ENCODE measurements at regions not wholly inside any gene's neighbourhood (a gene's known extent, or its start where the extent isn't known, plus 50 kb on each side); places are given as distances from the start of the nearest gene placed in this dataset.
"Not testable (repeated sequence)": the region's sequence is repeated elsewhere in the genome, so short reads cannot be mapped to it uniquely, and the experiment has no call there.

GRCh38 chr14:57080691-57081090, 188.0 kb downstream of the EXOC5 start:
- Mint-ChIP-seq H3K36me3 (no peaks in the 10 kb centered on the region), H3K4me1 (no peaks in the 10 kb centered on the region), H3K4me3 (no peak overlapping the region), H3K27me3 (peaks cover 3% of the 10 kb centered on the region), H3K27ac (no peak overlapping the region), H3K9me3 (ENCODE audit: low read depth) (no peaks in the 10 kb centered on the region)
- no peak for DNase-seq
- CTCF ChIA-PET: no interaction called here
- no peak for ATAC-seq

- H3K27me3 Mint-ChIP-seq: peaks cover 19% of the 10 kb centered on the region
- H3K36me3 Mint-ChIP-seq: no peaks in the 10 kb centered on the region
- DNase-seq (no peak), ATAC-seq (no peak)
- no peak overlapping the region for H3K4me3 Mint-ChIP-seq
- CTCF ChIA-PET: no interaction called here
- H3K9me3 Mint-ChIP-seq (ENCODE audit: low read depth): no peaks in the 10 kb centered on the region
- no peaks in the 10 kb centered on the region for H3K4me1 Mint-ChIP-seq
- H3K27ac Mint-ChIP-seq: no peak overlapping the region
Measured at GRCh38 chr14:57078054-57078453, 190.7 kb downstream of the EXOC5 start.

GRCh38 chr14:57073986-57074385, 194.7 kb downstream of the EXOC5 start:
- H3K4me3 Mint-ChIP-seq: no peak overlapping the region
- H3K36me3 Mint-ChIP-seq: no peaks in the 10 kb centered on the region
- peaks cover 37% of the 10 kb centered on the region for H3K27me3 Mint-ChIP-seq
- CTCF ChIA-PET: no interaction called here
- H3K27ac Mint-ChIP-seq: no peak overlapping the region
- no peaks in the 10 kb centered on the region for H3K9me3 Mint-ChIP-seq (ENCODE audit: low read depth)
- DNase-seq (no peak), ATAC-seq (no peak)
- no peaks in the 10 kb centered on the region for H3K4me1 Mint-ChIP-seq

DNA sequence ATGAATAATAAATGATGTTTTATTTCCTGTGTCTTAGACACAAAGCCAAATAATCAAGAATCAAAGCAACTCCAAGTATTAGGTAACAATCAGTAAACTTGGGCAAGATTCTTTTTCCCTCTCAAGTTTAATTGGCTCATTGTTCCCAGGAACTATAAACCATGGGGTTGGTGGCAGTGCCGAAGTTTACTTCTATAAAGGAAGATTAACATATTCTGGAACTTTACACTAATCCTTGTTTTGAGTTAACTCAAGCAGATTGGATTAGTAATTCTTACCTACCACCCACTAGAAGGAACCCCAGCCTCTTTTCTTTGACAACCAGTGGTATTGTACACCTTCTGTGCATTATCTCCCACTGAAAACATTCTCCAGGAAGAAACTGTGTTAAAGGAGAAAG, 197.1 kb downstream of the EXOC5 start:
- CTCF ChIA-PET: no interaction called here
- H3K4me1 Mint-ChIP-seq: peaks cover 1% of the 10 kb centered on the region
- DNase-seq: no peak
- no peak overlapping the region for H3K4me3 Mint-ChIP-seq
- H3K36me3 Mint-ChIP-seq: no peaks in the 10 kb centered on the region
- no peak for ATAC-seq
- no peak overlapping the region for H3K27ac Mint-ChIP-seq
- no peaks in the 10 kb centered on the region for H3K9me3 Mint-ChIP-seq (ENCODE audit: low read depth)
- H3K27me3 Mint-ChIP-seq: peaks cover 59% of the 10 kb centered on the region

GRCh38 chr14:57069702-57070101, 199.0 kb downstream of the EXOC5 start:
- Mint-ChIP-seq H3K4me1 (peaks cover 1% of the 10 kb centered on the region), H3K27me3 (peaks cover 63% of the 10 kb centered on the region)

DNA sequence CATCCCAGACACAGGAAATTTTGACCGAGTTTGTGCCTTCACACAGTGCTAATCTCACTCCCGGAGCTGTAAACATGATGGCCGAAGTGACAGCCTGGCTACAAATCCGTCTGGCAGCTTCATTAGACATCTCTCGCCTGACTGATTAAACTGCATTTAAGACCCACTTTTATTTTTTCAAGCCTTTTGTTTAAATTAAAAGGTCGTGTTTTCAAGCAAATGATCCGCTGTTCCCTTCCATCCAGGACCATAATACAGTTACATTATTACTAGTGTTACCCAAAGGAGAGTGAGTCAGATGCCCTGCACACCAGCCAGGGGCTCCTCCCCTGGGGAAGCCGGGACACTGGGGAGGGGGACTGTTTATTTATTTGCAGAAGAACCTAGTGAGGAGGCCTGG, 200.2 kb downstream of the EXOC5 start:
- Mint-ChIP-seq H3K4me1 (peaks cover 1% of the 10 kb centered on the region), H3K27ac (no peak overlapping the region), H3K9me3 (ENCODE audit: low read depth) (no peaks in the 10 kb centered on the region), H3K36me3 (no peaks in the 10 kb centered on the region), H3K27me3 (peaks cover 60% of the 10 kb centered on the region), H3K4me3 (no peak overlapping the region)
- ATAC-seq: no peak
- CTCF ChIA-PET: no interaction called here
- no peak for DNase-seq

More at GRCh38 chr14:57069702-57070101, 199.0 kb downstream of the EXOC5 start:
- DNase-seq (no peak), ATAC-seq (no peak)
- no peak overlapping the region for H3K4me3 Mint-ChIP-seq
- CTCF ChIA-PET: no interaction called here
- H3K36me3 Mint-ChIP-seq: no peaks in the 10 kb centered on the region
- no peaks in the 10 kb centered on the region for H3K9me3 Mint-ChIP-seq (ENCODE audit: low read depth)
- H3K27ac Mint-ChIP-seq: no peak overlapping the region

GRCh38 chr14:57066887-57067513, 201.7 kb downstream of the EXOC5 start:
- DNase-seq (peak; percentile 48), ATAC-seq (no peak)
- peaks cover 1% of the 10 kb centered on the region for H3K4me1 Mint-ChIP-seq
- no peaks in the 10 kb centered on the region for H3K36me3 Mint-ChIP-seq
- H3K27ac Mint-ChIP-seq: no peak overlapping the region
- no peak overlapping the region for H3K4me3 Mint-ChIP-seq
- H3K9me3 Mint-ChIP-seq (ENCODE audit: low read depth): no peaks in the 10 kb centered on the region
- H3K27me3 Mint-ChIP-seq: peaks cover 57% of the 10 kb centered on the region
- CTCF ChIA-PET: interaction anchor here (0.8 kb wide), 1 partner anchor 8 kb away, joined by 3 read pairs; no protein-coding TSS in a partner anchor

DNA sequence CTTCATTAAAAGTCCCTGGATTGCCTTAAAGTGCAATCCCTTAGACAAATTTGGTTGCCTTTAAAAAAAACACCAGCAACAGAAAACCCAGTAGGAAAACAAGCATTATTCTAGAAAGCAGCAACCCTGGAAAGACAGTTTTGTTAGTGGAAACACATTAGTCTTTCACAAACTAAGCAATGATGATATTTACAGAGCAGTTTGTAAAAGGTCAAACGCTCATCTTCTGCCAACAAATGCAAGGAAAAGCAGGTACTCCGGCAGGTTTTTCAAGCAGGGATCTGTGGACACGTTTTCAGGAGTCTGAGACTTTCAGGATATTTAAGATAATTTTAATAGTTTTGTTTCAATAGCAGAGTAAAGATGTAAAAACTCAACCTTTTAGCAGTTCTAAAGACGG, 202.2 kb downstream of the EXOC5 start:
- Mint-ChIP-seq H3K4me1 (peaks cover 2% of the 10 kb centered on the region), H3K27me3 (peaks cover 57% of the 10 kb centered on the region)

GRCh38 chr14:57061009-57061711, 207.5 kb downstream of the EXOC5 start:
- H3K27me3 Mint-ChIP-seq: peaks cover 18% of the 10 kb centered on the region
- CTCF ChIA-PET: no interaction called here
- no peak for DNase-seq
- no peaks in the 10 kb centered on the region for H3K36me3 Mint-ChIP-seq
- no peaks in the 10 kb centered on the region for H3K9me3 Mint-ChIP-seq (ENCODE audit: low read depth)
- H3K4me1 Mint-ChIP-seq: peaks cover 20% of the 10 kb centered on the region
- no peak for ATAC-seq
- no peak overlapping the region for H3K27ac Mint-ChIP-seq
- H3K4me3 Mint-ChIP-seq: no peak overlapping the region

More for the DNA sequence above, 202.2 kb downstream of the EXOC5 start:
- H3K36me3 Mint-ChIP-seq: no peaks in the 10 kb centered on the region
- H3K9me3 Mint-ChIP-seq (ENCODE audit: low read depth): no peaks in the 10 kb centered on the region
- CTCF ChIA-PET: no interaction called here
- H3K4me3 Mint-ChIP-seq: no peak overlapping the region
- DNase-seq (no peak), ATAC-seq (no peak)
- H3K27ac Mint-ChIP-seq: no peak overlapping the region

DNA sequence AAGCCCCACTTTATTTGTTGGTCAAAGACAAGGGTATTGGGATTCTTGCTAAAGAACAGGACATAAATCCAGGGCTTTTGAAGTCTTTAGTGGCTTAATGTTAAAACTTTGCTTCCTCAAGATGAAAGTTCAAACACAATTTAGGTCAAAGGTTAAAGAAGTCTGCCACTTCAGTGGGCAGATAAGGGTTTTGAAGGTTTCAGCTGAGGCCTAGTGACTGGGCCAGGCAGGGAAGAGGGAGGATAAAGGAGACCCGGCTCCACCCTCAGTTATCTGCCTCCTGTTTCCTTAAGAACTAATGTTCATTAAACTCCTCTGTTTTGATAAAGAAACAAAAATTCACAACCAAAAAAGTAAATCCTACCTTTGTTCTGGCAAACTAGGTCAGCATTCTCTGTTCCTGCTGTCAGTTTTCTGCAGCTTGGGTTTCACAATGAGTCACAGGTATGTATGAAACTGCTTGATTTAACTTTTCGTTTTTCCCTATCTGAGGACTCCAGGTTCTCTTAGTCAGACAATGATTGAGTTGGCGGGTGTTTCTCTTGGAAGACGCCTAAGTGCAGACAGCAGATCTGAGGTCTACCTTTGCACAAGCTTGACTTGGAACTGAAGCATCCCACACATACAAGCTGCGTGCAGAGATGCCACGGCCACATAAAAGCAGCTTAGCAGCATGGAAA, 208.3 kb downstream of the EXOC5 start:
- ATAC-seq (peak; percentile 77), DNase-seq (peak; percentile 42)

DNA sequence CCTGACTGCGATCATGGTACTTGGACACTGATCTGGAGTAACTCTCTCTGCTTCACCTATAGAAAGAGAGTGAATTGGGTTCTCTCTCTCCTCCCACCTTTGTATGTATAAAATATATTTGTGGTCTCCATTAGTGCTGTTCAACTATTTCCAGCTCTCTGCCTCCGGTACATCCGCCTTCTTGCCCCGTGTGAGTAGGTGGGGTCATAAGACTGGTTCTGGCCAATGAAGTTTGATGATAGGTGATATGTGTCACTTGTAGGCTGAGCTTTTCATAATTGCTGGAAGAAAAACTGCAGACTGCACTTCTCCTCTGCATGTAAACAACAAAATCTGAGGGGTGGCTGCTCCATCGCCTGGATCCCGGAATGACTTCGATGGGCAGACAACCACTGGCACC, 210.4 kb downstream of the EXOC5 start:
- peaks cover 12% of the 10 kb centered on the region for H3K27me3 Mint-ChIP-seq
- no peak for ATAC-seq
- peaks cover 20% of the 10 kb centered on the region for H3K4me1 Mint-ChIP-seq
- no peak overlapping the region for H3K4me3 Mint-ChIP-seq
- H3K27ac Mint-ChIP-seq: no peak overlapping the region
- no peaks in the 10 kb centered on the region for H3K9me3 Mint-ChIP-seq (ENCODE audit: low read depth)
- no peak for DNase-seq
- CTCF ChIA-PET: interaction anchor here (0.9 kb wide), 1 partner anchor 9 kb away, joined by 3 read pairs; no protein-coding TSS in a partner anchor
- no peaks in the 10 kb centered on the region for H3K36me3 Mint-ChIP-seq

More for the DNA sequence above, 208.3 kb downstream of the EXOC5 start:
- CTCF ChIA-PET: no interaction called here
- no peaks in the 10 kb centered on the region for H3K36me3 Mint-ChIP-seq
- H3K27me3 Mint-ChIP-seq: peaks cover 16% of the 10 kb centered on the region
- peaks cover 20% of the 10 kb centered on the region for H3K4me1 Mint-ChIP-seq
- H3K4me3 Mint-ChIP-seq: no peak overlapping the region
- no peak overlapping the region for H3K27ac Mint-ChIP-seq
- H3K9me3 Mint-ChIP-seq (ENCODE audit: low read depth): no peaks in the 10 kb centered on the region

DNA sequence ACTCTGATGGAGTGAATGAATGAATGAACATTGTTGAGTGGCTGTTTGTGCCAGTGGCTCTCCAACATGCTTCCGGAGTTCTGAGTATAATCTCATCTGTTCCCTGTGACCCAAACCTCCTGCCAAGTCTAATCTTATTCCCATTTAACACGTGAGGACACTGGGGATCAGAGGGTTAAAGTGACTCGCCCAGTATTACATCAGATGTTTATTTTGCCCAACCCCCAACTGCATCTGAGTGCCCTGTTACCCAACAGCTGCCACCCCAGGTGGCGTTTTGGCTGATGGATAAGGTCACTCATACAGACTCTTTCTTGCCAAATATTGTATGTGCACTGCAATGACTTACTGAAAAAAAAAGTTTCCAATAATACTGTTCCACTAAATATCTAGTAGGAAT, 210.9 kb downstream of the EXOC5 start:
- CTCF ChIA-PET: no interaction called here
- peaks cover 20% of the 10 kb centered on the region for H3K4me1 Mint-ChIP-seq
- DNase-seq (no peak), ATAC-seq (no peak)
- no peak overlapping the region for H3K27ac Mint-ChIP-seq
- H3K9me3 Mint-ChIP-seq (ENCODE audit: low read depth): no peaks in the 10 kb centered on the region
- H3K4me3 Mint-ChIP-seq: no peak overlapping the region
- H3K27me3 Mint-ChIP-seq: peaks cover 9% of the 10 kb centered on the region
- H3K36me3 Mint-ChIP-seq: no peaks in the 10 kb centered on the region

- H3K4me3 Mint-ChIP-seq; ATAC-seq; H3K36me3 Mint-ChIP-seq; H3K27ac Mint-ChIP-seq; DNase-seq; CTCF ChIA-PET; H3K9me3 Mint-ChIP-seq (ENCODE audit: low read depth); H3K27me3 Mint-ChIP-seq: not testable (repeated sequence)
- peaks cover 20% of the 10 kb centered on the region for H3K4me1 Mint-ChIP-seq
Measured at GRCh38 chr14:57056522-57056921, 212.2 kb downstream of the EXOC5 start.
